ENCODE measurements at regions not wholly inside any gene's neighbourhood (a gene's known extent, or its start where the extent isn't known, plus 50 kb on each side); places are given as distances from the start of the nearest gene placed in this dataset.
"Not testable (repeated sequence)": the region's sequence is repeated elsewhere in the genome, so short reads cannot be mapped to it uniquely, and the experiment has no call there.

DNA sequence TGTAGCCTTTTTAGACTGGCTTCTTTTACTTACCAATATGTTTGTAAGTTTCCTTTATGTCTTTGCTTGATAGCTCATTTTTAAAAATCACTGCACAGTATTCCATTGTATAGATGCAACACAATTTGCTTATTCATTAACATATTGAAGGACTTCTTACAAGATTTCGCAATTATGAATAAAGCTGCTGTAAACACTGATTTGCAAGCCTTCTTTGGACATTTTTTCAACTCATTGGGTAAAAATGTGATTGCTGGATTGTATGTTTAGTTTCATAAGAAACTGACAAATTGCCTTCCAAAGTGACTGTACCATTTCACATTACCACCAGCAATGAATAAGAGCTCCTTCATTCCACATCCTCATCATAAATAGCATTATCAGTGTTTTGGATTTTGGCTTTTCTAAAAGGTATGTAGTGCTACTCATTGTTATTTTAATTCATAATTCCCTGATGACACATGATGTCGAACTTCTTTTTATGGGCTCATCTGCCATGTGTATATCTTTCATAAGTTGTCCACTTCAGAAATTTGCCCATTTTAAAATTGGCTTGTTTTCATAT is 80.7 kb downstream of the TFAP2B start:
- Histone ChIP-seq H3K4me1 (no peaks in the 10 kb centered on the region), H3K36me3 (no peaks in the 10 kb centered on the region), H3K27me3 (no peaks in the 10 kb centered on the region), H3K4me3 (no peak overlapping the region), H3K9me3 (no peaks in the 10 kb centered on the region), H3K27ac (no peak overlapping the region)
- TF ChIP-seq, protein P1, sequence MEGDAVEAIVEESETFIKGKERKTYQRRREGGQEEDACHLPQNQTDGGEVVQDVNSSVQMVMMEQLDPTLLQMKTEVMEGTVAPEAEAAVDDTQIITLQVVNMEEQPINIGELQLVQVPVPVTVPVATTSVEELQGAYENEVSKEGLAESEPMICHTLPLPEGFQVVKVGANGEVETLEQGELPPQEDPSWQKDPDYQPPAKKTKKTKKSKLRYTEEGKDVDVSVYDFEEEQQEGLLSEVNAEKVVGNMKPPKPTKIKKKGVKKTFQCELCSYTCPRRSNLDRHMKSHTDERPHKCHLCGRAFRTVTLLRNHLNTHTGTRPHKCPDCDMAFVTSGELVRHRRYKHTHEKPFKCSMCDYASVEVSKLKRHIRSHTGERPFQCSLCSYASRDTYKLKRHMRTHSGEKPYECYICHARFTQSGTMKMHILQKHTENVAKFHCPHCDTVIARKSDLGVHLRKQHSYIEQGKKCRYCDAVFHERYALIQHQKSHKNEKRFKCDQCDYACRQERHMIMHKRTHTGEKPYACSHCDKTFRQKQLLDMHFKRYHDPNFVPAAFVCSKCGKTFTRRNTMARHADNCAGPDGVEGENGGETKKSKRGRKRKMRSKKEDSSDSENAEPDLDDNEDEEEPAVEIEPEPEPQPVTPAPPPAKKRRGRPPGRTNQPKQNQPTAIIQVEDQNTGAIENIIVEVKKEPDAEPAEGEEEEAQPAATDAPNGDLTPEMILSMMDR (IDR thresholded peaks at IDR 0.05): no peak
- no peak for DNase-seq (ENCODE audit: low spot score)

DNA sequence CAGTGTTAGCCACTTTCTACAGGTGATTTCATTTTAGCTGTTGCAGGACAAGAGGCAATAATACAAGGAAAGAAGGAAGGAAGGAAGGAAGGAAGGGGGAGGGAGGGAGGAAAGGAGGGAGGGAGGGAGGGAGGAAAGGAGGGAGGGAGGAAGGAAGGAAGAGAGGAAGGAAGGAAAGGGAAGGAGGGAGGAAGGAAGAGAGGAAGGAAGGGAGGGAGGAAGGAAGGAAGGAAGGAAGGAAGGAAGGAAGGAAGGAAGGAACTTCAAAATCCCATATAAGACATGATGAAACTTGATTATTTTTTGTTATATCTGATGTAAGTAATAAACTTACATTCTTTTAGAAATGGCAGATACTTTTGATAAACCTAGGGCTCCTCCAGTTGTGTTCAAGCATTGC is 83.6 kb downstream of the TFAP2B start:
- no peak overlapping the region for H3K27ac ChIP-seq
- no peak overlapping the region for H3K4me3 ChIP-seq
- no peaks in the 10 kb centered on the region for H3K9me3 ChIP-seq
- no peaks in the 10 kb centered on the region for H3K27me3 ChIP-seq
- H3K36me3 ChIP-seq: no peaks in the 10 kb centered on the region
- DNase-seq (ENCODE audit: low spot score): no peak
- TF ChIP-seq, protein P1 (IDR thresholded peaks at IDR 0.05): no peak
- H3K4me1 ChIP-seq: no peaks in the 10 kb centered on the region

DNA sequence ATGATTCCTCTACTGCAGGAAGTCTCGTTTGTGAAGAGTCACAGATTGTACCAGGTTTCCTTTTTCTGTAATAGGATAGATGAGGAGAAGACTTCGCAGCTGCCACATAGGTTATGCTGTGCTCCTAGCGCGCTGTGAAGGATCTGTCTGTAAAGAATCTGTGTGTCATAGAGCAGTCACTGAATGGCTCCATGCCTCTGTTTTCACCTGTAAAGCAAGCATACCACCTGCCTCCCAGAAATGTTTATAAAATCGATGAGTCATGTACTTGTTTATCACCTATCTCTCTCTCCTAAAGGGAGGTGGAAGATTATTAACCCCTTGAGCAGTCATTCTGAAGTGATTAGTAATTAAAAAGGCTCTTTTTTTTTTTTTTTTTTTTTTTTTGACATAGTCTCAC is 86.6 kb downstream of the TFAP2B start:
- Histone ChIP-seq H3K36me3 (no peaks in the 10 kb centered on the region), H3K27me3 (no peaks in the 10 kb centered on the region), H3K27ac (no peak overlapping the region), H3K4me3 (no peak overlapping the region), H3K9me3 (no peaks in the 10 kb centered on the region), H3K4me1 (no peaks in the 10 kb centered on the region)
- TF ChIP-seq, protein P1 (IDR thresholded peaks at IDR 0.05): no peak
- DNase-seq (ENCODE audit: low spot score): no peak

DNA sequence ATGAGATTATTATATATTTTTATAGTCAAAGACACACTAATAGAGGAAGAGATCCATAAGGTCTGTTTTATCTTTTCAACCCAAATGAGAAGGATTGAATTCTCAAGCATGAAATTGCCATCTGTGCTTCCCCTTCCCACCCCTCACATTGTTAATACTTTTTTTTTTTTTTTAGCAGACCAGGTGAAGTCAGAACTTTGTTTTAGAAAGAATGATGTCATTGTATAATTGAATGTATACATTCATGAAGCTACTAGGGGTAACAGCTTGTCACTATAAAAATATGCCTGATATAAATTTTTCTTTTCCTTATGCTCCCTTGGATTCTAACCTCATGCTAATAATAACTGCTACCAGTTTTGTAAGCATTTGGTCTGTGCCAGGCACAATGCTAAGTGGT is 88.9 kb downstream of the TFAP2B start:
- TF ChIP-seq, protein P1 (IDR thresholded peaks at IDR 0.05): no peak
- Histone ChIP-seq H3K4me3 (no peak overlapping the region), H3K9me3 (no peaks in the 10 kb centered on the region), H3K27ac (no peak overlapping the region), H3K4me1 (no peaks in the 10 kb centered on the region), H3K27me3 (no peaks in the 10 kb centered on the region), H3K36me3 (no peaks in the 10 kb centered on the region)
- no peak for DNase-seq (ENCODE audit: low spot score)

DNA sequence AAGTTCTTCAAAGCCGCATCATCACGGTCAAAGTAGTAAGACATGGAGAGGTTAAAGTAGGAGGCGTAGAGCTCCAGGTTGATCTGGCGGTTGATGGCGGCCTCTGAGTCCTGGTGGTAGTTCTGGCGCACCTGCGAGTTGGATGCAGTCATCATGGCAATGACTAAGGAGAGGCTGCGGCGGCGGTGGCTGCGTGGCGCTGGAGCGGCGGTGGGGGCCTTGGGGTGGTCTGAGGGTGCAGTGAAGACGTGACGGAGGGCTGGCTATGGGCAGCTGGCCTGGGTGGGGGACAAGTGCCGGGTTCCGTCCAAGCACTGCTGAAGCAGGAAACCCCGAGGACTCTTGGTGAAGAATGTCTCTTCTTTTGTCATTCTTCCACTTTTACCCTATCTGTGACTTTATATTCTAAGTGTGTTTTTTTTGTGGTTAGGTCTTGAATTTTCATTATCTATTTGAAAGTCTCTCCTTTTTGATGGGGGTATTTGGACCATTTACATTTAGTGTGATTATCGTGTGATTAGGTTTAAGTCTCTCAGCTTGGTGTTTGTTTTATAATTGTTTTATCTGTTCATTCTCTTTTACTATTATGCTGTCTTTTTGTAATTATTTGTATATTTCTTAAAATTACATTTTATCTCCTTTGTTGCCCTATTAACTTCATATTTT is 94.6 kb downstream of the TFAP2B start:
- TF ChIP-seq, protein P1 (IDR thresholded peaks at IDR 0.05): no peak
- Histone ChIP-seq H3K27me3 (no peaks in the 10 kb centered on the region), H3K9me3 (peaks cover 0 to 16% of the 10 kb centered on the region in 2 donors), H3K4me1 (no peaks in the 10 kb centered on the region), H3K4me3 (no peak overlapping the region), H3K36me3 (no peaks in the 10 kb centered on the region), H3K27ac (no peak overlapping the region)
- DNase-seq (ENCODE audit: low spot score): no peak

DNA sequence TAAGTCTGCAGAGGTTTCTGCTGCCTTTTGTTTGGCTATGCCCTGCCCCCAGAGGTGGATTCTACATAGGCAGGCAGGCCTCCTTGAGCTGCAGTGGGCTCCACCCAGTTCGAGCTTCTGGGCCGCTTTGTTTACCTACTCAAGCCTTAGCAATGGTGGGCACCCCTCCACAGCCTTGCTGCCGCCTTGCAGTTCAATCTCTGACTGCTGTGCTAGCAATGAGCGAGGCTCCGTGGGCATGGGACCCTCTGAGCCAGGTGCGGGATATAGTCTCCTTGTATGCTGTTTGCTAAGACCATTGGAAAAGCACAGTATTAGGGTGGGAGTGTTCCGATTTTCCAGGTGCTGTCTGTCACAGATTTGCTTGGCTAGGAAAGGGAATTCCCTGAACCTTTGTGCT is 102.7 kb downstream of the TFAP2B start:
- DNase-seq (ENCODE audit: low spot score); H3K9me3 ChIP-seq: not testable (repeated sequence)

More for the DNA sequence above, 102.7 kb downstream of the TFAP2B start:
- H3K27ac ChIP-seq, H3K36me3 ChIP-seq, H3K4me3 ChIP-seq, H3K27me3 ChIP-seq, H3K4me1 ChIP-seq: not testable (repeated sequence)
